GM12878 (cell line): ENCODE measurements at regions not wholly inside any gene's neighbourhood (a gene's known extent, or its start where the extent isn't known, plus 50 kb on each side); places are given as distances from the start of the nearest gene placed in this dataset.

ENCODE experiments used
- ATAC-seq: fragments of 200-7000 bp; cut with Tn5 transposase; 3 replicates; pipeline ENCODE4 v1.9.1; 2020; ENCODE audit warnings: mild to moderate bottlenecking, moderate library complexity
- BruUV-seq: library from RNA; stranded (reverse); fragments of 400-500 nt; replicated peaks from 2 replicates; lab custom pipeline; 2021; lab: Mats Ljungman, UMichigan
- CTCF ChIA-PET: fragments of 300-600 bp; sonication (Branson Sonifier 250); formaldehyde crosslinking; extraction: SDS; loops from one replicate; lab custom pipeline; 2021; ENCODE audit warnings: inconsistent platforms; lab: Yijun Ruan, JAX
- POLR2A ChIA-PET: fragments of 350-600 bp; formaldehyde crosslinking; extraction: SDS; loops from one replicate; lab custom pipeline; 2021; ENCODE audit warnings: inconsistent platforms; lab: Charles Lee
- RAD21 ChIA-PET: fragments of 300-600 bp; sonication (Branson Sonifier 250); formaldehyde crosslinking; loops from one replicate; lab custom pipeline; 2023; ENCODE audit warnings: antibody characterized with exemption; ENCODE audit not compliant: unreplicated experiment; lab: Charles Lee
- SMC1A ChIA-PET: fragments of 300-600 bp; sonication (Branson Sonifier 250); formaldehyde crosslinking; loops from one replicate; lab custom pipeline; 2023; ENCODE audit not compliant: unreplicated experiment, uncharacterized antibody; lab: Charles Lee
- DNase-seq: peaks from one replicate; pipeline ENCODE4 v3.0.0-alpha.2; 2011; ENCODE audit warnings: low read depth, low spot score
- FAIRE-seq: peaks from 3 replicates; lab custom pipeline; 2011; peaks lifted over from hg19 to GRCh38; lab: Jason Lieb, UNC
- H2AFZ ChIP-seq: 2 replicates; pipeline ENCODE4 v1.6.0; 2011; ENCODE audit warnings: low read depth, low read length, control low read depth; ENCODE audit not compliant: control insufficient read depth
- H3K27ac ChIP-seq: 2 replicates; pipeline ENCODE4 v1.5.1; 2011; ENCODE audit warnings: control low read depth; ENCODE audit not compliant: control insufficient read depth, insufficient read depth
- H3K27me3 ChIP-seq, 2 experiments: replicated peaks in 1 of 2; 2 replicates each; pipeline versions ENCODE4 v1.6.0 to v1.6.1; 2011; ENCODE audit warnings: low read length in 1 of 2; ENCODE audit not compliant: control insufficient read depth in 2 of 2, insufficient read depth in 2 of 2
- H3K36me3 ChIP-seq, 2 experiments: 2 replicates each; pipeline ENCODE4 v1.5.1; 2011; ENCODE audit warnings: low read length in 1 of 2; ENCODE audit not compliant: control insufficient read depth in 2 of 2, insufficient read depth in 2 of 2
- H3K4me1 ChIP-seq: 2 replicates; pipeline ENCODE4 v1.6.1; 2011; ENCODE audit warnings: mild to moderate bottlenecking, low read length, moderate library complexity, mixed read lengths; ENCODE audit not compliant: control insufficient read depth, insufficient read depth
- H3K4me2 ChIP-seq: 2 replicates; pipeline ENCODE4 v1.6.0; 2011; ENCODE audit warnings: control low read depth; ENCODE audit not compliant: control insufficient read depth, insufficient read depth
- H3K4me3 ChIP-seq: fragments of 200-600 bp; sonication (generic); 2 replicates; pipeline ENCODE4 v1.5.1; 2016
- H3K79me2 ChIP-seq: 2 replicates; pipeline ENCODE4 v1.6.0; 2011; ENCODE audit warnings: low read length; ENCODE audit not compliant: control insufficient read depth, insufficient read depth
- H3K9ac ChIP-seq: 2 replicates; pipeline ENCODE4 v1.8.0; 2011; ENCODE audit warnings: low read length, control low read depth, mixed read lengths; ENCODE audit not compliant: control insufficient read depth, insufficient read depth
- H3K9me3 ChIP-seq: replicated peaks from 3 replicates; pipeline ENCODE4 v1.5.1; 2011; ENCODE audit warnings: mild to moderate bottlenecking, low read length; ENCODE audit not compliant: control insufficient read depth, insufficient read depth
- H4K20me1 ChIP-seq: 2 replicates; pipeline ENCODE4 v1.6.0; 2011; ENCODE audit not compliant: control insufficient read depth, insufficient read depth
- BCL3 ChIP-seq: IDR thresholded peaks from 2 replicates; pipeline ENCODE4 v1.6.1; 2011; ENCODE audit warnings: borderline replicate concordance, low read depth, mild to moderate bottlenecking, moderate library complexity, low read length; ENCODE audit not compliant: insufficient read depth, poor library complexity, severe bottlenecking
- DPF2 ChIP-seq: fragments of 450-650 bp; IDR thresholded peaks from 2 replicates; pipeline ENCODE4 v1.6.1; 2017; ENCODE audit warnings: mild to moderate bottlenecking
- E4F1 ChIP-seq: fragments of 450-650 bp; IDR thresholded peaks from 2 replicates; pipeline ENCODE4 v1.6.1; 2018; ENCODE audit warnings: borderline replicate concordance, mild to moderate bottlenecking; ENCODE audit not compliant: partially characterized antibody
- ESRRA ChIP-seq: IDR thresholded peaks from 2 replicates; pipeline ENCODE4 v1.6.1; 2012; ENCODE audit warnings: mild to moderate bottlenecking, low read length, improper control_type of control experiment
- ETV6 ChIP-seq, 2 experiments: fragments of 450-650 bp in 1 of 2; IDR thresholded peaks in 1 of 2; conservative IDR thresholded peaks in 1 of 2; 2 replicates each; pipeline ENCODE4 v1.6.1; 2014; ENCODE audit warnings: antibody characterized with exemption in 1 of 2, borderline replicate concordance in 1 of 2, low read depth in 1 of 2, mild to moderate bottlenecking in 1 of 2, moderate library complexity in 1 of 2
- HDAC2 ChIP-seq: fragments of 200-600 bp; sonication (generic); IDR thresholded peaks from 2 replicates; pipeline ENCODE4 v1.6.1; 2017
- HDGF ChIP-seq: fragments of 450-650 bp; IDR thresholded peaks from 2 replicates; pipeline ENCODE4 v1.6.1; 2016; ENCODE audit warnings: antibody characterized with exemption
- PML ChIP-seq: IDR thresholded peaks from 2 replicates; pipeline ENCODE4 v1.6.1; 2012; ENCODE audit warnings: low read length, inconsistent platforms
- POLR2AphosphoS5 ChIP-seq: IDR thresholded peaks from 2 replicates; pipeline ENCODE4 v1.6.1; 2011; ENCODE audit warnings: mild to moderate bottlenecking, low read length, inconsistent platforms
- WGBS: methylation state at CpG from one replicate; pipeline ENCODE4 v1.1.6; 2016; ENCODE audit warnings: low lambda C conversion rate; ENCODE audit not compliant: insufficient replicate concordance, insufficient coverage; ENCODE audit errors: missing lambda C conversion rate; 5-methylcytosine and 5-hydroxymethylcytosine counted together
- in situ Hi-C: fragments of 300-500 bp; cut with MboI; formaldehyde crosslinking; loops from 9 replicates; pipeline ENCODE4 v1.14.3; 2018; ENCODE audit warnings: mixed read lengths
- intact Hi-C: fragments of 100-400 bp; cut with micrococcal nuclease; formaldehyde crosslinking; loops from one replicate; pipeline ENCODE4 v1.14.2; 2022; ENCODE audit not compliant: unreplicated experiment
- TF ChIP-seq, protein P1 (sequence below): fragments of 450-650 bp; IDR thresholded peaks from 2 replicates; pipeline ENCODE4 v1.6.1; 2017; ENCODE audit warnings: mild to moderate bottlenecking, low read depth, inconsistent platforms; ENCODE audit not compliant: poor library complexity, severe bottlenecking

GRCh38 chr4:147198411-147199051 is 252.9 kb upstream of the TTC29 start:
- RAD21 ChIA-PET: no interaction called here
- Histone ChIP-seq H3K27ac (no peak overlapping the region), H3K4me2 (no peak overlapping the region), H3K36me3 (no peaks in the 10 kb centered on the region), H3K79me2 (no peaks in the 10 kb centered on the region), H3K27me3 (no peaks in the 10 kb centered on the region), H3K9ac (no peak overlapping the region), H4K20me1 (no peaks in the 10 kb centered on the region), H3K9me3 (no peaks in the 10 kb centered on the region), H3K4me3 (no peak overlapping the region), H2AFZ (no peak overlapping the region), H3K4me1 (no peaks in the 10 kb centered on the region)
- WGBS: 1% methylated on average over 4 of the region's 4 CpGs
- DNase-seq: no peak
- ATAC-seq: no peak
- FAIRE-seq: no peak
- CTCF ChIA-PET: no interaction called here
- in situ Hi-C loops (no loop called here), intact Hi-C loops (no loop called here)
- no TSS peak for BruUV-seq
- POLR2A ChIA-PET: no interaction called here
- no peak for TF ChIP-seq ESRRA
- SMC1A ChIA-PET: interaction anchor here (0.7 kb wide), 1 partner anchor 113 kb away, joined by 3 read pairs; no protein-coding TSS in a partner anchor

DNA sequence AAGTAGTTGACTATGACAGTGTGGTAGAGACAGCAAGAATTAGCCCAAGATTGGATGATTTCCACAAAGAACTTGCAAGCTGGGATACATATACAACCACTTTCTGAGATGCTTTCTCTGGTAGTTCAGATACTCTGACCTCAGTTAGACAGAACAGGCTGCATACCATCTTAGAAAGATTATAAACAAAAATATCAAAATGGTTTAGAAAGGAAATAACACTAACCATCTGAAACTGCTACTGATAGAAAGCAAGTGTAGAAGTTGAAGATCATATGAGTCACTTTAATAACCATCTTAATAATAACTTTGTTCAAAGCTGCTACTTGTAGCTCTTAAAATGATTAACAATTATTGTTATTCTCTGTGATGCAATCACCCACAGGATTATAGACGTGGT is 255.4 kb upstream of the TTC29 start:
- intact Hi-C loops: no loop called here
- RAD21 ChIA-PET: no interaction called here

More for the DNA sequence above, 255.4 kb upstream of the TTC29 start:
- no peaks in the 10 kb centered on the region for H3K79me2 ChIP-seq
- CTCF ChIA-PET: no interaction called here
- H3K4me3 ChIP-seq: no peak overlapping the region
- no peak overlapping the region for H3K9ac ChIP-seq
- no TSS peak for BruUV-seq
- no peak overlapping the region for H2AFZ ChIP-seq
- POLR2A ChIA-PET: no interaction called here
- ATAC-seq: no peak; the same call in 2 of the 3 replicates
- no peaks in the 10 kb centered on the region for H3K36me3 ChIP-seq
- no peaks in the 10 kb centered on the region for H3K4me1 ChIP-seq
- H3K4me2 ChIP-seq: no peak overlapping the region
- no peak for TF ChIP-seq E4F1
- TF ChIP-seq, protein P1, sequence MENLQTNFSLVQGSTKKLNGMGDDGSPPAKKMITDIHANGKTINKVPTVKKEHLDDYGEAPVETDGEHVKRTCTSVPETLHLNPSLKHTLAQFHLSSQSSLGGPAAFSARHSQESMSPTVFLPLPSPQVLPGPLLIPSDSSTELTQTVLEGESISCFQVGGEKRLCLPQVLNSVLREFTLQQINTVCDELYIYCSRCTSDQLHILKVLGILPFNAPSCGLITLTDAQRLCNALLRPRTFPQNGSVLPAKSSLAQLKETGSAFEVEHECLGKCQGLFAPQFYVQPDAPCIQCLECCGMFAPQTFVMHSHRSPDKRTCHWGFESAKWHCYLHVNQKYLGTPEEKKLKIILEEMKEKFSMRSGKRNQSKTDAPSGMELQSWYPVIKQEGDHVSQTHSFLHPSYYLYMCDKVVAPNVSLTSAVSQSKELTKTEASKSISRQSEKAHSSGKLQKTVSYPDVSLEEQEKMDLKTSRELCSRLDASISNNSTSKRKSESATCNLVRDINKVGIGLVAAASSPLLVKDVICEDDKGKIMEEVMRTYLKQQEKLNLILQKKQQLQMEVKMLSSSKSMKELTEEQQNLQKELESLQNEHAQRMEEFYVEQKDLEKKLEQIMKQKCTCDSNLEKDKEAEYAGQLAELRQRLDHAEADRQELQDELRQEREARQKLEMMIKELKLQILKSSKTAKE: no peak
- TF ChIP-seq PML: no peak
- no peak for TF ChIP-seq BCL3
- no peak for TF ChIP-seq HDGF
- TF ChIP-seq DPF2: no peak
- TF ChIP-seq ETV6 (conservative IDR thresholded peaks at IDR 0.05 in 1 of 2, IDR thresholded peaks at IDR 0.05 in 1 of 2; ENCODE audit: borderline replicate concordance in 1 of 2, low read depth in 1 of 2): no peak
- no peak for TF ChIP-seq POLR2AphosphoS5
- no peak for TF ChIP-seq HDAC2
- H3K27me3 ChIP-seq: no peaks in the 10 kb centered on the region
- H3K9me3 ChIP-seq: no peaks in the 10 kb centered on the region
- no peak for DNase-seq
- no peak overlapping the region for H3K27ac ChIP-seq
- in situ Hi-C loops: no loop called here
- no peaks in the 10 kb centered on the region for H4K20me1 ChIP-seq
- SMC1A ChIA-PET: interaction anchor here (0.5 kb wide), 1 partner anchor 146 kb away, joined by 3 read pairs; no protein-coding TSS in a partner anchor
- WGBS: 0% methylated on average over 1 of the region's 1 CpG
- FAIRE-seq: no peak
